B cell (primary cell): ENCODE measurements at regions not wholly inside any gene's neighbourhood (a gene's known extent, or its start where the extent isn't known, plus 50 kb on each side); places are given as distances from the start of the nearest gene placed in this dataset.

ENCODE experiments used
- ATAC-seq: fragments of 200-7000 bp; cut with Tn5 transposase; one replicate; pipeline ENCODE4 v1.10.0; 2021; ENCODE audit warnings: low read depth, mild to moderate bottlenecking, moderate number of reproducible peaks, moderate library complexity
- CTCF ChIA-PET: fragments of 350-600 bp; sonication (Branson Sonifier 250); formaldehyde crosslinking; loops from one replicate; lab custom pipeline; 2021; ENCODE audit warnings: antibody characterized with exemption, inconsistent platforms; lab: Charles Lee
- POLR2A ChIA-PET: fragments of 350-600 bp; sonication (Branson Sonifier 250); formaldehyde crosslinking; loops from one replicate; lab custom pipeline; 2021; ENCODE audit warnings: antibody characterized with exemption; lab: Charles Lee
- DNase-seq: peaks from one replicate; pipeline ENCODE4 v3.0.0; 2013
- H2AFZ ChIP-seq: 2 replicates; pipeline ENCODE4 v1.6.1; 2012; ENCODE audit warnings: mild to moderate bottlenecking, low read depth, low read length; ENCODE audit not compliant: insufficient read depth, poor library complexity, severe bottlenecking
- H3K27ac ChIP-seq, 2 donors: 1 replicate in 1 of 2; 2 replicates in 1 of 2; pipeline ENCODE4 v1.5.1; 2012 to 2013; ENCODE audit warnings: low read length in 2 of 2, mild to moderate bottlenecking in 2 of 2, moderate library complexity in 1 of 2
- H3K27me3 ChIP-seq, 4 experiments: fragments of 200-600 bp in 1 of 4; sonication (generic) in 1 of 4; replicated peaks in 1 of 4; 1 replicate in 2 of 4; 2 replicates in 2 of 4; pipeline versions ENCODE4 v1.6.1 to v1.7.0; 2013 to 2016; ENCODE audit warnings: low read length in 3 of 4, mild to moderate bottlenecking in 2 of 4, mixed read lengths in 1 of 4, moderate library complexity in 1 of 4; ENCODE audit not compliant: insufficient read depth in 4 of 4, control insufficient read depth in 3 of 4; ENCODE audit errors: control extremely low read depth in 1 of 4
- H3K36me3 ChIP-seq, 2 experiments: replicated peaks in 1 of 2; 1 replicate in 1 of 2; 2 replicates in 1 of 2; pipeline versions ENCODE4 v1.6.1 to v1.7.1; 2013; ENCODE audit warnings: low read length in 1 of 2; ENCODE audit not compliant: insufficient read depth in 2 of 2, control insufficient read depth in 1 of 2; ENCODE audit errors: control extremely low read depth in 1 of 2, extremely low read depth in 1 of 2
- H3K4me1 ChIP-seq, 2 donors: fragments of 200-600 bp in 1 of 2; sonication (generic) in 1 of 2; 1 replicate in 1 of 2; 2 replicates in 1 of 2; pipeline versions ENCODE4 v1.5.1 to v1.6.1; 2013 to 2017; ENCODE audit warnings: low read length in 2 of 2; ENCODE audit not compliant: control insufficient read depth in 2 of 2, insufficient read depth in 2 of 2
- H3K4me2 ChIP-seq: replicated peaks from 2 replicates; pipeline ENCODE3; 2012; ENCODE audit warnings: mild to moderate bottlenecking, low read depth, low read length; ENCODE audit not compliant: poor library complexity, severe bottlenecking
- H3K4me3 ChIP-seq, 5 experiments: fragments of 200-600 bp in 1 of 5; sonication (generic) in 1 of 5; 1 replicate in 3 of 5; 2 replicates in 2 of 5; pipeline versions ENCODE4 v1.5.1 to v1.7.0; 2011 to 2016; ENCODE audit warnings: low read length in 4 of 5, mild to moderate bottlenecking in 4 of 5, low read depth in 2 of 5, control low read depth in 1 of 5, moderate library complexity in 1 of 5; ENCODE audit not compliant: insufficient read depth in 1 of 5; ENCODE audit errors: control extremely low read depth in 1 of 5, extremely low read depth in 1 of 5
- H3K79me2 ChIP-seq: fragments of 200-600 bp; sonication (generic); one replicate; pipeline ENCODE4 v1.6.0; 2016; ENCODE audit warnings: low read length; ENCODE audit not compliant: control insufficient read depth, insufficient read depth
- H3K9ac ChIP-seq: fragments of 200-600 bp; sonication (generic); 2 replicates; pipeline ENCODE4 v1.6.1; 2017; ENCODE audit warnings: mild to moderate bottlenecking, low read length, moderate library complexity
- H3K9me3 ChIP-seq, 3 donors: one replicate each; pipeline versions ENCODE4 v1.6.1 to v1.7.1; 2013; ENCODE audit warnings: low read length in 2 of 3; ENCODE audit not compliant: control insufficient read depth in 2 of 3, insufficient read depth in 1 of 3; ENCODE audit errors: control extremely low read depth in 1 of 3
- H4K20me1 ChIP-seq: 2 replicates; pipeline ENCODE4 v1.6.0; 2012; ENCODE audit warnings: mild to moderate bottlenecking, low read length; ENCODE audit not compliant: insufficient read depth, control insufficient read depth, poor library complexity, severe bottlenecking
- H3K27ac Mint-ChIP-seq: one replicate; pipeline ENCODE4 v1.8.0; 2021; ENCODE audit warnings: mixed read lengths
- H3K27me3 Mint-ChIP-seq: one replicate; pipeline ENCODE4 v1.8.0; 2021; ENCODE audit warnings: mixed read lengths
- H3K4me1 Mint-ChIP-seq: one replicate; pipeline ENCODE4 v1.8.0; 2021; ENCODE audit warnings: mixed read lengths
- H3K4me3 Mint-ChIP-seq: one replicate; pipeline ENCODE4 v1.8.0; 2021; ENCODE audit warnings: mixed read lengths
- H3K9me3 Mint-ChIP-seq: one replicate; pipeline ENCODE4 v1.8.0; 2022; ENCODE audit warnings: mixed read lengths; ENCODE audit not compliant: insufficient read depth
- CTCF ChIP-seq: fragments of 200-600 bp; IDR thresholded peaks from one replicate; pipeline ENCODE4 v1.8.0; 2022; ENCODE audit warnings: antibody characterized with exemption, mild to moderate bottlenecking
- EZH2 ChIP-seq: IDR thresholded peaks from 2 replicates; pipeline ENCODE4 v1.6.1; 2012; ENCODE audit warnings: borderline replicate concordance, low read depth, mild to moderate bottlenecking, moderate library complexity, low read length; ENCODE audit not compliant: insufficient read depth, poor library complexity, severe bottlenecking
- WGBS: methylation state at CpG from one replicate; pipeline ENCODE4 v1.1.5; 2013; ENCODE audit warnings: missing lambda C conversion rate; ENCODE audit not compliant: insufficient coverage; 5-methylcytosine and 5-hydroxymethylcytosine counted together
- intact Hi-C: fragments of 100-400 bp; cut with micrococcal nuclease; formaldehyde crosslinking; loops from one replicate; pipeline ENCODE4 v1.10.0; 2022

GRCh38 chr7:110388457-110388856, 702.5 kb upstream of the LRRN3 start:
- Histone ChIP-seq H3K9me3 (no peaks in the 10 kb centered on the region), H4K20me1 (no peaks in the 10 kb centered on the region), H3K79me2 (no peaks in the 10 kb centered on the region), H3K27me3 (no peaks in the 10 kb centered on the region), H2AFZ (no peak overlapping the region), H3K4me1 (no peaks in the 10 kb centered on the region), H3K36me3 (no peaks in the 10 kb centered on the region), H3K27ac (no peak overlapping the region), H3K4me3 (no peak overlapping the region), H3K4me2 (no peak overlapping the region), H3K9ac (no peak overlapping the region)
- intact Hi-C loops = no loop called here
- no peak overlapping the region for H3K4me3 Mint-ChIP-seq
- no peaks in the 10 kb centered on the region for H3K27me3 Mint-ChIP-seq
- H3K9me3 Mint-ChIP-seq = no peaks in the 10 kb centered on the region
- CTCF ChIA-PET = no interaction called here
- no peak for DNase-seq
- POLR2A ChIA-PET = no interaction called here
- no peak for TF ChIP-seq CTCF
- TF ChIP-seq EZH2 = no peak
- WGBS = 60% methylated on average over 1 of the region's 1 CpG
- H3K4me1 Mint-ChIP-seq = no peaks in the 10 kb centered on the region
- no peak overlapping the region for H3K27ac Mint-ChIP-seq
- ATAC-seq = no peak

GRCh38 chr7:110396021-110396420, 694.9 kb upstream of the LRRN3 start:
- no peak for ATAC-seq
- Mint-ChIP-seq H3K9me3 (no peaks in the 10 kb centered on the region), H3K4me1 (no peaks in the 10 kb centered on the region), H3K27ac (no peak overlapping the region), H3K27me3 (no peaks in the 10 kb centered on the region), H3K4me3 (no peak overlapping the region)
- Histone ChIP-seq H3K9ac (no peak overlapping the region), H3K9me3 (no peaks in the 10 kb centered on the region), H4K20me1 (no peaks in the 10 kb centered on the region), H3K4me1 (no peaks in the 10 kb centered on the region), H3K79me2 (no peaks in the 10 kb centered on the region), H3K36me3 (no peaks in the 10 kb centered on the region), H3K27ac (no peak overlapping the region), H3K27me3 (no peaks in the 10 kb centered on the region), H2AFZ (no peak overlapping the region), H3K4me3 (no peak overlapping the region), H3K4me2 (no peak overlapping the region)
- TF ChIP-seq EZH2 (no peak), CTCF (no peak)
- no peak for DNase-seq
- ChIA-PET CTCF (no interaction called here), POLR2A (no interaction called here)
- intact Hi-C loops = no loop called here
